ENCODE measurements at regions not wholly inside any gene's neighbourhood (a gene's known extent, or its start where the extent isn't known, plus 50 kb on each side); places are given as distances from the start of the nearest gene placed in this dataset.

DNA sequence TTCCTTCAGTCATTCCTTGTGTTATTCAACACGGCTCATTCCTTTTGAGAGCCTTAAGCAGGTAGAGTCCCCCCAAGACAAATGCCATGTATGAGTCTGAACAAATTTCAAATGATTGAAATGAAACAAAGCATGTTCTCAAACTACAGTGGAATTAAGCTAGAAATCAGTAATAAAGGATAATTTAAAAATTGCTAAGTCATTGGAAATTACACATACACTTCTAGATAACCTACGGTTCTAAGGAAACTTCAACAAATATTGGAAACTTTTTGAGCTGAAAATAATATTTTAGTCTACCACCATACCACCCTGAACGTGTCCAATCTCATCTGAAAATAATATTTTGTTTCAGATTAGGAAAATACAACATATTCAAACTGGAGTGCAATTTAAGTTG lies 71.8 kb upstream of the UGP2 start:
- TF ChIP-seq POLR2A (IDR thresholded peaks at IDR 0.05), result no peak
- TF ChIP-seq, protein P1, sequence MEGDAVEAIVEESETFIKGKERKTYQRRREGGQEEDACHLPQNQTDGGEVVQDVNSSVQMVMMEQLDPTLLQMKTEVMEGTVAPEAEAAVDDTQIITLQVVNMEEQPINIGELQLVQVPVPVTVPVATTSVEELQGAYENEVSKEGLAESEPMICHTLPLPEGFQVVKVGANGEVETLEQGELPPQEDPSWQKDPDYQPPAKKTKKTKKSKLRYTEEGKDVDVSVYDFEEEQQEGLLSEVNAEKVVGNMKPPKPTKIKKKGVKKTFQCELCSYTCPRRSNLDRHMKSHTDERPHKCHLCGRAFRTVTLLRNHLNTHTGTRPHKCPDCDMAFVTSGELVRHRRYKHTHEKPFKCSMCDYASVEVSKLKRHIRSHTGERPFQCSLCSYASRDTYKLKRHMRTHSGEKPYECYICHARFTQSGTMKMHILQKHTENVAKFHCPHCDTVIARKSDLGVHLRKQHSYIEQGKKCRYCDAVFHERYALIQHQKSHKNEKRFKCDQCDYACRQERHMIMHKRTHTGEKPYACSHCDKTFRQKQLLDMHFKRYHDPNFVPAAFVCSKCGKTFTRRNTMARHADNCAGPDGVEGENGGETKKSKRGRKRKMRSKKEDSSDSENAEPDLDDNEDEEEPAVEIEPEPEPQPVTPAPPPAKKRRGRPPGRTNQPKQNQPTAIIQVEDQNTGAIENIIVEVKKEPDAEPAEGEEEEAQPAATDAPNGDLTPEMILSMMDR (IDR thresholded peaks at IDR 0.05), result no peak
